Activated T-helper 1 cell treated with anti-CD3 and anti-CD28 coated beads, Interleukin-12 subunit alpha, Interleukin-12 subunit beta, Interleukin-2, Interleukin-4 antibody, amounts not matched to agents 30 ng/mL and 10 ng/mL and 1 ng/mL, durations not matched to agents 14 hours and 24 hours and 36 hours (primary cell): ENCODE measurements at regions not wholly inside any gene's neighbourhood (a gene's known extent, or its start where the extent isn't known, plus 50 kb on each side); places are given as distances from the start of the nearest gene placed in this dataset.

Experiments
- DNase-seq: peaks from one replicate; pipeline ENCODE4 v3.0.0; 2021; ENCODE audit warnings: low spot score
- H3K27ac Mint-ChIP-seq: one replicate; pipeline ENCODE4 v1.8.0; 2021; ENCODE audit warnings: mild to moderate bottlenecking, mixed read lengths
- H3K27me3 Mint-ChIP-seq: one replicate; pipeline ENCODE4 v1.8.0; 2022; ENCODE audit warnings: mild to moderate bottlenecking, moderate library complexity, mixed read lengths; ENCODE audit not compliant: insufficient read depth
- H3K36me3 Mint-ChIP-seq: one replicate; pipeline ENCODE4 v1.8.0; 2021; ENCODE audit warnings: low read depth, mixed read lengths
- H3K4me1 Mint-ChIP-seq: one replicate; pipeline ENCODE4 v1.8.0; 2021; ENCODE audit warnings: low read depth, mixed read lengths
- H3K4me3 Mint-ChIP-seq: one replicate; pipeline ENCODE4 v1.8.0; 2021; ENCODE audit warnings: mild to moderate bottlenecking, moderate library complexity, mixed read lengths
- H3K9me3 Mint-ChIP-seq: one replicate; pipeline ENCODE4 v1.8.0; 2021; ENCODE audit warnings: mixed read lengths
- intact Hi-C: fragments of 100-400 bp; cut with micrococcal nuclease; formaldehyde crosslinking; loops from one replicate; pipeline ENCODE4 v1.15.1; 2024

DNA sequence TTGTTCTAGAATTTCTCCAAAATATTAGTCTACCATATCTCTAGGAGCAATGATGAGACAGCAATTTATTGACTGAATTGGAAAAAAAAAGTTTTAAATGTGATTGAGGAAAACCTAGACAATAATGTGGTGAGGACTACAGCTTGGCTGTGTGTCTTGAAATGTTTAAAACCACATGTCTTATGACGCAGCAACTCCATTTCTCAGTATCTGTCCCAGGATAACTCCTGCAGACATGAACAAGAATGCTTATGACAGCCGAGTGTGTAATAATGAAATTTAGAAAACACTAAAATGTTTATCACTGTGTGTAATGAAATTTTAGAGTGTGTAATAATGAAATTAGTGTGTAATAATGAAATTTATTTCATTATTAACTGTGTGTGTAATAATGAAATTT, 254.1 kb upstream of the DAPK1 start:
- no peak overlapping the region for H3K4me3 Mint-ChIP-seq
- peaks cover 2% of the 10 kb centered on the region for H3K27me3 Mint-ChIP-seq
- intact Hi-C loops, result no loop called here

DNA sequence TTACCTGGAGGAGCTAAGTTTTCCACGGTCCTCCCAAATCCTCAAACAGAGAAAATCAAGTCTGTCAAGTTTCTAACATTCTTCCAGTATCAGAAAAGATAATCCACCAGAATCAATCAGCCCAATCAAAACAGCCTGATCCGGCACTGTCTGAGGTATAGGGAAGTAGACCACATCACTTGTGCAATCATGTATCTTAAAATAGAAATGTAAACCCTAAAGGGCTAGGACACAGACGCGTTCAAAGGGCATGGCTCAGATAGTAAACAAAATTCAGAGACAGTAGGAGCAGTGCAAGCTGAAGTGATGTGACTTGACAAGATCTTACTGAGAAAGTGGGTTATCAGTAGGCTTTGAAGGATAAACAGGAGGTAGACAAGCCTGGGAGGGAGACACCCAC, 252.4 kb upstream of the DAPK1 start:
- intact Hi-C loops, result no loop called here
- no peak overlapping the region for H3K27ac Mint-ChIP-seq
- H3K4me1 Mint-ChIP-seq, result no peaks in the 10 kb centered on the region
- DNase-seq, result no peak
- peaks cover 2% of the 10 kb centered on the region for H3K27me3 Mint-ChIP-seq
- H3K9me3 Mint-ChIP-seq, result no peaks in the 10 kb centered on the region
- no peak overlapping the region for H3K4me3 Mint-ChIP-seq
- H3K36me3 Mint-ChIP-seq, result no peaks in the 10 kb centered on the region

More for the DNA sequence above, 254.1 kb upstream of the DAPK1 start:
- Mint-ChIP-seq H3K27ac (no peak overlapping the region), H3K9me3 (no peaks in the 10 kb centered on the region), H3K4me1 (no peaks in the 10 kb centered on the region), H3K36me3 (no peaks in the 10 kb centered on the region)
- DNase-seq, result no peak

DNA sequence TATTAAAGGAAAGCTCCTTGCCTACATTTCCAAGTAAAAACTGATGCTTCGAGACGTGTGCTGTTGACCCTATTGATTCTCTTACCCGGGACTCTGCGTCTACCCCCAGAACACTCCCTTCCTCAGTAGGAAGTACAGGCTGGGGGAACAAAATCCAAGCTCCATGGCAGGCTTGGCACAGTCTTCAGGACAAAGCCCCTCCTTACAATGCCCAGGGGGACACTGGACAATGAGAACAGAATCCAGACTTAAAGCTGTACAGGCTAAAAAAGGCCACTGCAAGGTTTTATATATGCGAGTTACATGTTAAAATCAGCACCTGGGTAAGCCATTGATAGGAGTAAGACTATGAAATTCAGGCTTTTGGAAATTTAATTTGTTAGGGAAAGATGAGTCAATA, 250.6 kb upstream of the DAPK1 start:
- Mint-ChIP-seq H3K36me3 (no peaks in the 10 kb centered on the region), H3K27ac (no peak overlapping the region), H3K27me3 (peaks cover 2% of the 10 kb centered on the region), H3K9me3 (no peaks in the 10 kb centered on the region), H3K4me1 (no peaks in the 10 kb centered on the region), H3K4me3 (no peak overlapping the region)
- no peak for DNase-seq
- intact Hi-C loops, result no loop called here

DNA sequence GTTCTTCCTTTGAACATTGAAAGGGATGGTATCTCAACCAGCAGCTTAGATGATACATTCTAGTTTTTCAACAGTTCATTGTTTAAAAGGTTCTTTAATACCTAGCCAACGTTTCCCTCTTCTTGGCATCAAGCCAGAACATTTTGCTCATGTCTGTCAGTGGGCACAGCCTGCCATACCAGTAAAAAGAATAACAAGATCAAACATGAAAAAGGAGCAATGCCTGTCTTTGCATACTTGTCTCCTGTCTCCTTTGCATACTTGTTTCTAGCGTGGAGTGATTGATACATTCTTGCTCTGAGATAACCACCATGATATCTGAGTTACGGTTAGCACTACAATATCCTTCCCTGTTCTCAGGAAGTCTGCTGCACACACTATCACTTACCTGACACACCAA, 248.6 kb upstream of the DAPK1 start:
- Mint-ChIP-seq H3K36me3 (no peaks in the 10 kb centered on the region), H3K27ac (no peak overlapping the region), H3K4me1 (no peaks in the 10 kb centered on the region), H3K4me3 (no peak overlapping the region), H3K9me3 (no peaks in the 10 kb centered on the region), H3K27me3 (peaks cover 2% of the 10 kb centered on the region)
- DNase-seq, result no peak
- intact Hi-C loops, result no loop called here

- Mint-ChIP-seq H3K27me3 (peaks cover 2% of the 10 kb centered on the region), H3K27ac (no peak overlapping the region)
These were observed 247.5 kb upstream of the DAPK1 start for GRCh38 chr9:87250205-87250604.

DNA sequence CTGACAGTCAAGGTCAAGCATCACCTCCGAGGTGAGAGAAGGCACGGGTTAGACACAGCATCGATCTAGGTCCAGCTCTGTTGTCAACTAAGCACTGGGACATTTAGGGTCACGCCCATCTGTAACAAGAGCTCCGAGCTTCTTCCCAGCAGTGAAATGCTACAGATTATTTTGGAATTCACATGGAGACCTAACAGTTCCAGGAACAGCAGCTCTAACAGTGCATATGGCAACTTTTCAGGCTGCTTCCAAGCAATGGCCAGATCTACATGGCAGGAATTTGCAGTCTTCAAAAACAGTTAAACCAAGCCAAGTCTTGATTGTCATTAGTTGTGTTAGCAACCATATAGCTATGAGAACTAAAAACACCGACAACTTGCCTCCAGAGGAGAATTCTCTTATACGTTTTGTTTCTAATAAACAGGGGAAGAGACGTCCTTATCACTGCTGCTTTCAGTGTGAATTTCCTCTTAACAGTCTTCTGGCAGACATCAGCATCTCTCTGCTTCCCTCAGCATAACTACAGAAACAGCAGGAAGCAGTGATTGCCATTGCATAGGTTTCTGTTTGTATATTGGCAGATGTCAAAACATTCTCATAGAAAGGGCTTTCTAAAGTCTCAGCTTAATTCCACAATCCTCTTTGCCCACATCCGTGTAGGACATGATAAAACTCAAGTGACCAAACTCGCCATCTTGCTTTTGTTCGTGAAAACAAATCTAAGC, 242.1 kb upstream of the DAPK1 start:
- DNase-seq, result no peak
- H3K36me3 Mint-ChIP-seq, result no peaks in the 10 kb centered on the region
- H3K4me1 Mint-ChIP-seq, result no peaks in the 10 kb centered on the region
- intact Hi-C loops, result no loop called here
- H3K27ac Mint-ChIP-seq, result no peak overlapping the region
- peaks cover 5% of the 10 kb centered on the region for H3K27me3 Mint-ChIP-seq
- no peaks in the 10 kb centered on the region for H3K9me3 Mint-ChIP-seq
- no peak overlapping the region for H3K4me3 Mint-ChIP-seq

More at GRCh38 chr9:87250205-87250604, 247.5 kb upstream of the DAPK1 start:
- Mint-ChIP-seq H3K4me3 (no peak overlapping the region), H3K36me3 (no peaks in the 10 kb centered on the region), H3K9me3 (no peaks in the 10 kb centered on the region), H3K4me1 (no peaks in the 10 kb centered on the region)
- intact Hi-C loops, result no loop called here
- DNase-seq, result no peak

DNA sequence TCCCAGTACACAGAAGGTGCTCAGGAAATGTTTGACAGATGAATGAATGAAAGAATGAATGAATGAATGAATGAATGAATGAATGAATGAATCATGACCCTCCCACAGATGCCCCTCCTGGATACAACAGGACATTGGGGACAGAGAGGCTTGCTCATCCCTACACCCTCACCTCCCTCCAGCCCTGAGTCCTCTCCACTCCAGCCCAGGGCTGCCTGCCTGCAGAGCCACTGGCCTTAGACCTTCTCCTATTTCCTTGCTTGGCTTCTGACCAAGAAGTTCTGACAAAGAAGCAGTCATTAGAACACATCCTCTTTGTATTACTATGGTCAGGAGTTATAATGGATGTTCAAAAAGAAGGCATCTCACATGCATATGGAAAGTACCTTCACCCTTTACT, 240.7 kb upstream of the DAPK1 start:
- H3K4me3 Mint-ChIP-seq, result no peak overlapping the region
- H3K36me3 Mint-ChIP-seq, result no peaks in the 10 kb centered on the region
- H3K4me1 Mint-ChIP-seq, result no peaks in the 10 kb centered on the region
- H3K27ac Mint-ChIP-seq, result no peak overlapping the region
- no peak for DNase-seq
- peaks cover 5% of the 10 kb centered on the region for H3K27me3 Mint-ChIP-seq
- intact Hi-C loops, result no loop called here
- no peaks in the 10 kb centered on the region for H3K9me3 Mint-ChIP-seq

DNA sequence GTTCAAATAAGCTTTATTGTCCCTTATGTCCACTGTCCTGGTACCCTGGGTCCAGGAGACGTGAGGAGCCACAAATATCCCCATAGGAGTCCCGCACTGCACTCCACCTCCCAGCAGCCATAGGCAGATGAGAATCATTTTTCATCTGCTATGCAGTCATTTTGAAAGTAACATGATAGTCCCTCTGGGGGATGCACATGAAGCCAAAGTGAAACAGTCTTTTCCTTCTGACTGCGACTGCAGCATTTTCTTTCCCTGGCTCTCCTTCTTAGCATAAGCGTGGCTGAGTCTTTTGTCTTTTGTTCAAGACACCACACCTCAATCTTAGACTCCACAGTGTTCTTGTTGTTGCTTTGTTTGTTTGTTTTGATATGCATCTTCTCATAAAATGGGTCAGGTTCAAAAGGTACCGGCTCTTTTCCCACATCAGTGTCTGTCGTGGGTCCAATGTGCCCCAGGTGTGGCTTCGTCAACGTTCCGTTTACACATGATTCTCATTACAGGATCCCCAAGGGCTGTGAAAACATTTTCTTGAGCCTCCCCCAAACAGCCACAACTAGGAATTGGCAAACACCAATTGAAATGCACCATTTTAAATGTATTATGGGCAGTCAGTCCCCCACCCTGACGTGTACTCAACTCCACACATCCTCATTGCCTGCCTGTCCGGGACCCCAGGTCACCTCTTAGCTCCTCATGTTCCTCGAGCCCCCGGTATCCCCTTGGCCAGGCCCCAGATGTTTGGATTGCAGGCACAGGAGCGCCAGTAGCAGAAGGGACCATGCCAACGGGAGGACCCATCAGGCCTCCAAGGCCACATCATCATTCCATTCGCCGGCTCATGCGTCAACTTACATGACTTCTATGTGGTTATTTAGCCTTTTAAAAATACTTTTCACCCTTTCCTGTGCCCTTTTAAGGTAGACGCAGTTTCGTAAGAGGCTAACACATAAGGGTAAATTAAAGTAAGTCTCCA, 237.8 kb upstream of the DAPK1 start:
- no peak for DNase-seq
- H3K27ac Mint-ChIP-seq, result no peak overlapping the region
- no peaks in the 10 kb centered on the region for H3K36me3 Mint-ChIP-seq
- intact Hi-C loops, result no loop called here
- H3K4me3 Mint-ChIP-seq, result no peak overlapping the region
- H3K4me1 Mint-ChIP-seq, result no peaks in the 10 kb centered on the region
- peaks cover 3% of the 10 kb centered on the region for H3K9me3 Mint-ChIP-seq
- peaks cover 5% of the 10 kb centered on the region for H3K27me3 Mint-ChIP-seq

DNA sequence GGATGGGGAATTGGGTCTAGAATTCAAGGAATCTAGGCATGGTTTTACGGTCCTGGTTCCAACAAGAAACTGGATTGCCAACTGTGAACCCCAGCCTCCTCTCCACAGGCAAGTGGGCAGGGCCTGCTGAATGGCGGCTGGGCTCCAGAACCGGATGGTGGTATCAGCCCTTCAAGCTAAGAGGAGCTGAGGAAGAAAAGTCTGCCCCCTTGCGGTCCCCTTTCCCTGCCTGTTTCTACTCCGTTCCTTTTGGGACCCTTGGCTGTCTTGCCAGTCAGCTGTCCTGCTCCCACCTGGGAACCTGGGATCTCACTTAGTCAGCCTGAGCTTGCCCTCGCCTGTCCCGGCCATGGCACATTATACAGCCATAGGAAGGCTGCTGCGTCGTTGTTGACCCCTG, 234.4 kb upstream of the DAPK1 start:
- intact Hi-C loops, result no loop called here
- no peak overlapping the region for H3K27ac Mint-ChIP-seq
- H3K4me3 Mint-ChIP-seq, result no peak overlapping the region
- no peaks in the 10 kb centered on the region for H3K27me3 Mint-ChIP-seq
- H3K9me3 Mint-ChIP-seq, result peaks cover 3% of the 10 kb centered on the region
- no peaks in the 10 kb centered on the region for H3K36me3 Mint-ChIP-seq
- DNase-seq, result no peak
- no peaks in the 10 kb centered on the region for H3K4me1 Mint-ChIP-seq

GRCh38 chr9:87266697-87267096, 231.0 kb upstream of the DAPK1 start:
- Mint-ChIP-seq H3K27me3 (no peaks in the 10 kb centered on the region), H3K27ac (no peak overlapping the region), H3K9me3 (peaks cover 3% of the 10 kb centered on the region)

DNA sequence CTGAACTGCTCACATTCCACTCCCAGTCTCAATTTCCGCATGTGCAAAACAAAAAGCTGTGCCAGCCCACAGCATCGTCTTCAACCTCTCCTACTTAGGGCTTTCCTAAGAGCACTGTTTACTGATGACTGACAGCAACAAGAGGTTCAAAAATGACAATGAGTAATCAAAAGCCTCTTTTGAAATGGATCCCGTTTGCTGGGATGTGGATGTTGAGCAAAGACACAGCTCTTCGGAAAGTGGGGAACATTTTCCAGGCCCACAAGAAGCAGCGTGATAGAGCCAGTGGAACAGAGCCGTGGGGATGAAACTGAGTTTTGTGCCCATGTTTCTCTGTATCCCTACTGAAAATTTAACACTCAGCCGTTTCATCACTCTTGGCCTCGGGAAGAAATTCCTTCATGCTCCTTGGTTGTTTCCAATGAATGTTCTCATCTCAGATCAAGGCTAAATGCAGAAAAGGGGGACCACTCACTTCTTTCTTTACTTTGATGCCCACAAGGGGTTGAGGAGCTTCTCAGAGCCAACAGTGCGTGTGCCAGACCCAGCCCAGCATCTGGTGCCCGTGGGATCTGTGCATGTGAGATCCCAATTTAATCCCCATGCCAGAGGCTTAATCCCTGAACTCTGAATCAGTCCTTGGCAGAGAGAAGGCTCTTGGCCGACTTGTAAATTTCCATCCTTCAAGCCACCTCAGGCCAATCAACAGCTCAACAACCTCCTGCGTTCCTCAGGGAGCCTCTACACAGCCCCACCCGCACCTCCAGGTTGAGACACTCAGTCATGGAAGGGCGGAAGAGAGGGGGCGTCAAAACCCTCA, 230.2 kb upstream of the DAPK1 start:
- Mint-ChIP-seq H3K27ac (no peak overlapping the region), H3K27me3 (no peaks in the 10 kb centered on the region)

More at GRCh38 chr9:87266697-87267096, 231.0 kb upstream of the DAPK1 start:
- intact Hi-C loops, result no loop called here
- H3K4me3 Mint-ChIP-seq, result no peak overlapping the region
- no peaks in the 10 kb centered on the region for H3K36me3 Mint-ChIP-seq
- H3K4me1 Mint-ChIP-seq, result no peaks in the 10 kb centered on the region
- no peak for DNase-seq

DNA sequence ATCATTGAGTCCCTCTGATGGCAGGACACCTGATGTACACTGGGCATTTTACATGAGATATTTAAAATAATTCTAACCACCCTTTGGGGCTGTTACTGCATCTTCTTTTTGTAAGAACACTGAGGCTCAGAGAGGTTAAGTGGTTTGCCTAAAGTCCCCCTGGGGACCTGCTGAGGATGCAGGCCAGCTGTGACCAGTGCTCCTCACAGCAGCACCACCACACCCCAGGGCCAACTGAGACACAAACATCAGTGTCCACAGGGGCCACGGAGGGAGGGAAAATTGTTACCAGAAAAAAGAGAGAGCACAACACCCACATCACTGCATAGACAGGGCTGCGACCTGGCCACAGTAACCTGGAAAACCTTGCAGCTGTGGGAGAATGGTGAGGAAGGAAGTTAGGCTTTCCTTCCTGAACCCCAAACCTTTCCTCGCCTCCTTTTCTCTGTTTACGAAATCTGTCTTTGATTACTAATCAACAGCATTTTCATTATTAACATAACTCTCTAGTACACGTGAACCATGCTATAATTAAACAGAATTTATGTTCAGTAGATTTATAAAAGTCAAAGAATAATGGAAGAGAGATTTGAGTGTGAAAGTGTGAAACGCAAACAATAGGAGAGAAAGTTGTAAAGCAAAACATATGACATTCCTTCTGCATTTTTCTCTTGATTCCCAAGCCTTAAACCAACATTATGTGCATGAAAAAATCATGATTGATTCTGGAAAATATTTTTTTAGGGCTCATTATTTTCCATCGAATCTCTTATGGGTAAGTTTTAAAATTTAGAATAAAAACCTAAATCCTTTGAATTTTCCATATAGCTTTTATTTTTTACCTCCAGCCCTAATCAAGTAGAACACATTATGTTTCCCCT, 228.1 kb upstream of the DAPK1 start:
- Mint-ChIP-seq H3K36me3 (no peaks in the 10 kb centered on the region), H3K4me3 (no peak overlapping the region), H3K27ac (no peak overlapping the region), H3K27me3 (no peaks in the 10 kb centered on the region), H3K9me3 (no peaks in the 10 kb centered on the region), H3K4me1 (peaks cover 7% of the 10 kb centered on the region)
- no peak for DNase-seq
- intact Hi-C loops, result no loop called here

More for the DNA sequence above, 230.2 kb upstream of the DAPK1 start:
- H3K36me3 Mint-ChIP-seq, result no peaks in the 10 kb centered on the region
- H3K9me3 Mint-ChIP-seq, result peaks cover 3% of the 10 kb centered on the region
- no peak for DNase-seq
- intact Hi-C loops, result no loop called here
- peaks cover 7% of the 10 kb centered on the region for H3K4me1 Mint-ChIP-seq
- H3K4me3 Mint-ChIP-seq, result no peak overlapping the region
